Heart left ventricle (tissue), 16 donors: ENCODE measurements at regions not wholly inside any gene's neighbourhood (a gene's known extent, or its start where the extent isn't known, plus 50 kb on each side); places are given as distances from the start of the nearest gene placed in this dataset.

Experiments used
- ATAC-seq, 4 donors: fragments of 200-7000 bp; cut with Tn5 transposase; one replicate each; pipeline ENCODE4 v1.9.1; 2020 to 2022; ENCODE audit warnings: moderate library complexity in 4 of 4, mild to moderate bottlenecking in 3 of 4, moderate number of reproducible peaks in 1 of 4
- DNase-seq, 5 donors: peaks; one replicate each; pipeline ENCODE4 v3.0.0-alpha.2; 2020
- H3K27ac ChIP-seq, 12 donors: fragments of 200-600 bp; sonication (generic) in 4 of 12; one replicate each; pipeline versions ENCODE4 v1.5.0 to v1.8.0; 2016 to 2022; ENCODE audit warnings: mild to moderate bottlenecking in 2 of 12
- H3K27me3 ChIP-seq, 9 donors: fragments of 200-600 bp; sonication (generic) in 2 of 9; one replicate each; pipeline versions ENCODE4 v1.5.1 to v1.8.0; 2016 to 2022; ENCODE audit warnings: mild to moderate bottlenecking in 3 of 9
- H3K36me3 ChIP-seq, 9 donors: fragments of 200-600 bp; sonication (generic) in 2 of 9; one replicate each; pipeline versions ENCODE4 v1.5.0 to v1.8.0; 2018 to 2022; ENCODE audit warnings: mild to moderate bottlenecking in 2 of 9
- H3K4me1 ChIP-seq, 12 donors: fragments of 200-600 bp; sonication (generic) in 4 of 12; one replicate each; pipeline versions ENCODE4 v1.5.0 to v1.8.0; 2016 to 2022; ENCODE audit warnings: mild to moderate bottlenecking in 3 of 12
- H3K4me3 ChIP-seq, 12 donors: fragments of 200-600 bp; sonication (generic) in 4 of 12; one replicate each; pipeline versions ENCODE4 v1.5.0 to v1.8.0; 2017 to 2022; ENCODE audit warnings: mild to moderate bottlenecking in 9 of 12, moderate library complexity in 4 of 12
- H3K9me3 ChIP-seq, 12 donors: fragments of 200-600 bp; sonication (generic) in 4 of 12; one replicate each; pipeline versions ENCODE4 v1.5.0 to v1.8.0; 2016 to 2022; ENCODE audit warnings: mild to moderate bottlenecking in 1 of 12
- POLR2A ChIP-seq, 2 donors: fragments of 450-650 bp; IDR thresholded peaks; one replicate each; pipeline ENCODE4 v1.6.1; 2017; ENCODE audit warnings: antibody characterized with exemption in 2 of 2, mild to moderate bottlenecking in 2 of 2, moderate library complexity in 2 of 2
- WGBS, 4 donors: extraction: QIAGEN DNeasy Blood & Tissue Kit in 2 of 4; methylation state at CpG; one replicate each; pipeline versions ENCODE4 v1.1.5 to v1.1.7; 2013 to 2018; 5-methylcytosine and 5-hydroxymethylcytosine counted together
- intact Hi-C, 10 donors: fragments of 100-400 bp; cut with DNase I; formaldehyde crosslinking; loops; one replicate each; pipeline versions ENCODE4 v1.11.1 to v1.14.2; 2022
- TF ChIP-seq, protein P1 (sequence below), 12 donors: fragments of 200-600 bp; sonication (generic) in 4 of 12; IDR thresholded peaks; one replicate each; pipeline versions ENCODE4 v1.5.0 to v1.8.0; 2018 to 2022; ENCODE audit warnings: antibody characterized with exemption in 12 of 12, mild to moderate bottlenecking in 5 of 12
- donor health status: ischemic (EF 13 %, LVEDD 7.1; RV severe dilation, severe dysfunction).
- donor health status: healthy with polysubstance abuse.
- donor health status: DM: no; HTN: yes; CAD: no.
- donor health status: DM: no; HTN: no; CAD: no.
- donor health status: ischemic (EF 25% LVEDD 6.9; RV normal size, moderate dysfunction).
- donor health status: ischemic (EF 25% LVEDD 5.7; RV mildly dilated, moderate dysfunction).
- donor health status: healthy.
- donor health status: DM: yes; HTN: yes; CAD: no.
- donor health status: ischemic (EF 35%, LVEDD 5.7; RV mildly dilated, moderate dysfunction).
- donor health status: nonischemic (EF 11% LVEDD 7.7; RV severe dilation, severe dysfunction).
- donor health status: DM: yes; HTN: yes; CAD: no.
- donor health status: PGD.
- donor health status: ischemic (EF 29% LVEDD 5.4; RV normal size, mild dysfunction).
- donor health status: nonischemic (EF 23%, LVEDD 6.1; RV moderate dilation, normal function).

- no peak for DNase-seq
- 86 to 100% (median 88%) methylated on average over 2 of the region's 2 CpGs for WGBS, 4 donors
- H3K4me3 ChIP-seq: no peak overlapping the region
- intact Hi-C loops: no loop called here
- peaks cover 0 to 6% (median 0%) of the 10 kb centered on the region in 12 donors for H3K9me3 ChIP-seq
- H3K4me1 ChIP-seq: no peaks in the 10 kb centered on the region
- H3K36me3 ChIP-seq: no peaks in the 10 kb centered on the region
- TF ChIP-seq, protein P1, sequence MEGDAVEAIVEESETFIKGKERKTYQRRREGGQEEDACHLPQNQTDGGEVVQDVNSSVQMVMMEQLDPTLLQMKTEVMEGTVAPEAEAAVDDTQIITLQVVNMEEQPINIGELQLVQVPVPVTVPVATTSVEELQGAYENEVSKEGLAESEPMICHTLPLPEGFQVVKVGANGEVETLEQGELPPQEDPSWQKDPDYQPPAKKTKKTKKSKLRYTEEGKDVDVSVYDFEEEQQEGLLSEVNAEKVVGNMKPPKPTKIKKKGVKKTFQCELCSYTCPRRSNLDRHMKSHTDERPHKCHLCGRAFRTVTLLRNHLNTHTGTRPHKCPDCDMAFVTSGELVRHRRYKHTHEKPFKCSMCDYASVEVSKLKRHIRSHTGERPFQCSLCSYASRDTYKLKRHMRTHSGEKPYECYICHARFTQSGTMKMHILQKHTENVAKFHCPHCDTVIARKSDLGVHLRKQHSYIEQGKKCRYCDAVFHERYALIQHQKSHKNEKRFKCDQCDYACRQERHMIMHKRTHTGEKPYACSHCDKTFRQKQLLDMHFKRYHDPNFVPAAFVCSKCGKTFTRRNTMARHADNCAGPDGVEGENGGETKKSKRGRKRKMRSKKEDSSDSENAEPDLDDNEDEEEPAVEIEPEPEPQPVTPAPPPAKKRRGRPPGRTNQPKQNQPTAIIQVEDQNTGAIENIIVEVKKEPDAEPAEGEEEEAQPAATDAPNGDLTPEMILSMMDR (IDR thresholded peaks at IDR 0.05): no peak
- no peak for TF ChIP-seq POLR2A (IDR thresholded peaks at IDR 0.05)
- H3K27me3 ChIP-seq: no peaks in the 10 kb centered on the region
- ATAC-seq: no peak
- no peak overlapping the region for H3K27ac ChIP-seq
Measured at GRCh38 chr2:5041501-5041900, 650.7 kb upstream of the SOX11 start.

- TF ChIP-seq POLR2A (IDR thresholded peaks at IDR 0.05): no peak
- TF ChIP-seq, protein P1 (IDR thresholded peaks at IDR 0.05): no peak
- Histone ChIP-seq H3K9me3 (peaks cover 0 to 11% (median 0%) of the 10 kb centered on the region in 12 donors), H3K36me3 (no peaks in the 10 kb centered on the region), H3K4me1 (no peaks in the 10 kb centered on the region), H3K27ac (no peak overlapping the region), H3K4me3 (no peak overlapping the region), H3K27me3 (no peaks in the 10 kb centered on the region)
- no peak for DNase-seq
- intact Hi-C loops: no loop called here
- WGBS, 4 donors: 71 to 82% (median 74%) methylated on average over 4 of the region's 4 CpGs
- peak in 1 of 4 donors; percentile 67 for ATAC-seq
Measured at GRCh38 chr2:5042666-5043440, 649.3 kb upstream of the SOX11 start.

DNA sequence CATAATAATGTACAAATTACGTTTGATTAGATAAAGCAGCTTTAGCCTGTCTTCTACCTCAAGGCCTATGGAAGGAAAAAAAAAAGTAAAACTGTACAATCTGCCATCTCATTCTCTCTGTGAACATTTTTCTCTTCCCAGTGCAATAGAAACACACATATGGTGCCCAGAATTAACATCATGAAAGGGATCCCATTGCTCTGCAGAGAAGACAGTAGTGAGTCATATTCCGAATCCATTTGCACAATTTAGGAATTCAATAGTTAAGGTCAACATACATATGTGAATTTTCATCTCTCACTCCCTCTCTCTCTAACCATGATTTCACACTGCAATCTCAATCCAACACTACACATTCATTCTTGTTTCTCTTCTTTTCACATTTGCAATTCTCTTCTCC lies 640.9 kb upstream of the SOX11 start:
- TF ChIP-seq POLR2A (IDR thresholded peaks at IDR 0.05): no peak
- TF ChIP-seq, protein P1 (IDR thresholded peaks at IDR 0.05): no peak
- 75 to 81% (median 77%) methylated on average over 2 of the region's 2 CpGs for WGBS, 4 donors
- Histone ChIP-seq H3K27ac (no peak overlapping the region), H3K9me3 (peaks cover 0 to 8% (median 0%) of the 10 kb centered on the region in 12 donors), H3K4me1 (no peaks in the 10 kb centered on the region), H3K36me3 (no peaks in the 10 kb centered on the region), H3K4me3 (no peak overlapping the region), H3K27me3 (no peaks in the 10 kb centered on the region)
- ATAC-seq: no peak
- intact Hi-C loops: no loop called here
- no peak for DNase-seq

GRCh38 chr2:5052905-5053304 lies 639.3 kb upstream of the SOX11 start:
- WGBS, 4 donors: 81 to 89% (median 87%) methylated on average over 7 of the region's 7 CpGs
- Histone ChIP-seq H3K9me3 (peaks cover 0 to 3% (median 0%) of the 10 kb centered on the region in 12 donors), H3K4me3 (no peak overlapping the region), H3K36me3 (no peaks in the 10 kb centered on the region), H3K4me1 (no peaks in the 10 kb centered on the region), H3K27me3 (no peaks in the 10 kb centered on the region), H3K27ac (no peak overlapping the region)
- intact Hi-C loops: no loop called here
- no peak for ATAC-seq
- TF ChIP-seq, protein P1 (IDR thresholded peaks at IDR 0.05): no peak
- no peak for TF ChIP-seq POLR2A (IDR thresholded peaks at IDR 0.05)
- no peak for DNase-seq
